ENCODE measurements at regions not wholly inside any gene's neighbourhood (a gene's known extent, or its start where the extent isn't known, plus 50 kb on each side); places are given as distances from the start of the nearest gene placed in this dataset.
"Not testable (repeated sequence)": the region's sequence is repeated elsewhere in the genome, so short reads cannot be mapped to it uniquely, and the experiment has no call there.

GRCh38 chr1:148386617-148387016 is 96.5 kb downstream of the PPIAL4G start:
- H3K27ac ChIP-seq = no peak overlapping the region
- intact Hi-C loops (cut with DNase I; ENCODE audit: low total_unique reads) = no loop called here
- no peak for DNase-seq (ENCODE audit: low spot score in 2 of 2)
- TF ChIP-seq POLR2AphosphoS5 (IDR thresholded peaks at IDR 0.05) (no peak), POLR2A (IDR thresholded peaks at IDR 0.05) (no peak), CTCF (IDR thresholded peaks at IDR 0.05) (no peak)
- no peaks in the 10 kb centered on the region for H3K9me3 ChIP-seq
- no peaks in the 10 kb centered on the region for H3K36me3 ChIP-seq
- no peaks in the 10 kb centered on the region for H3K4me1 ChIP-seq
- H3K4me3 ChIP-seq = no peak overlapping the region
- H3K27me3 ChIP-seq = no peaks in the 10 kb centered on the region

- H3K9me3 ChIP-seq; H3K27me3 ChIP-seq; H3K4me1 ChIP-seq; H3K36me3 ChIP-seq; intact Hi-C loops (cut with DNase I; ENCODE audit: low total_unique reads); H3K4me3 ChIP-seq; DNase-seq (ENCODE audit: low spot score in 2 of 2); H3K27ac ChIP-seq: not testable (repeated sequence)
Observed at GRCh38 chr1:148386031-148386398, 97.1 kb downstream of the PPIAL4G start.

- no peak overlapping the region for H3K27ac ChIP-seq
- H3K36me3 ChIP-seq = no peaks in the 10 kb centered on the region
- no peak overlapping the region for H3K4me3 ChIP-seq
- no peaks in the 10 kb centered on the region for H3K4me1 ChIP-seq
- DNase-seq (ENCODE audit: low spot score in 2 of 2) = no peak
- intact Hi-C loops (cut with DNase I; ENCODE audit: low total_unique reads) = no loop called here
- TF ChIP-seq POLR2A (IDR thresholded peaks at IDR 0.05) = no peak
- no peak for TF ChIP-seq POLR2AphosphoS5 (IDR thresholded peaks at IDR 0.05)
- no peak for TF ChIP-seq CTCF (IDR thresholded peaks at IDR 0.05)
- H3K9me3 ChIP-seq = no peaks in the 10 kb centered on the region
- H3K27me3 ChIP-seq = no peaks in the 10 kb centered on the region
Observed at GRCh38 chr1:148385371-148386030, 97.6 kb downstream of the PPIAL4G start.

- H3K27me3 ChIP-seq = no peaks in the 10 kb centered on the region
- H3K4me3 ChIP-seq = no peak overlapping the region
- H3K36me3 ChIP-seq = no peaks in the 10 kb centered on the region
- DNase-seq (ENCODE audit: low spot score in 2 of 2) = no peak
- no peaks in the 10 kb centered on the region for H3K9me3 ChIP-seq
- H3K27ac ChIP-seq = no peak overlapping the region
- H3K4me1 ChIP-seq = no peaks in the 10 kb centered on the region
- intact Hi-C loops (cut with DNase I; ENCODE audit: low total_unique reads) = no loop called here
- TF ChIP-seq POLR2AphosphoS5 (IDR thresholded peaks at IDR 0.05) = no peak
- TF ChIP-seq CTCF (IDR thresholded peaks at IDR 0.05) = no peak
- TF ChIP-seq POLR2A (IDR thresholded peaks at IDR 0.05) = no peak
Observed at GRCh38 chr1:148383966-148384365, 99.1 kb downstream of the PPIAL4G start.

- Histone ChIP-seq H3K36me3 (no peaks in the 10 kb centered on the region), H3K9me3 (no peaks in the 10 kb centered on the region), H3K4me1 (no peaks in the 10 kb centered on the region), H3K4me3 (no peak overlapping the region), H3K27ac (no peak overlapping the region), H3K27me3 (no peaks in the 10 kb centered on the region)
- TF ChIP-seq POLR2A (IDR thresholded peaks at IDR 0.05) (no peak), POLR2AphosphoS5 (IDR thresholded peaks at IDR 0.05) (no peak), CTCF (IDR thresholded peaks at IDR 0.05) (no peak)
- intact Hi-C loops (cut with DNase I; ENCODE audit: low total_unique reads) = no loop called here
- DNase-seq (ENCODE audit: low spot score in 2 of 2) = no peak
Observed at GRCh38 chr1:148379697-148380096, 103.4 kb downstream of the PPIAL4G start.

GRCh38 chr1:148379170-148379500 is 104.0 kb downstream of the PPIAL4G start:
- Histone ChIP-seq H3K4me3 (no peak overlapping the region), H3K27ac (no peak overlapping the region), H3K36me3 (no peaks in the 10 kb centered on the region), H3K9me3 (no peaks in the 10 kb centered on the region), H3K27me3 (no peaks in the 10 kb centered on the region), H3K4me1 (no peaks in the 10 kb centered on the region)
- TF ChIP-seq POLR2A (IDR thresholded peaks at IDR 0.05) = no peak
- no peak for TF ChIP-seq CTCF (IDR thresholded peaks at IDR 0.05)
- intact Hi-C loops (cut with DNase I; ENCODE audit: low total_unique reads) = no loop called here
- DNase-seq (ENCODE audit: low spot score in 2 of 2) = no peak

- H3K9me3 ChIP-seq; H3K27ac ChIP-seq; H3K4me3 ChIP-seq; H3K4me1 ChIP-seq; intact Hi-C loops (cut with DNase I; ENCODE audit: low total_unique reads); H3K36me3 ChIP-seq; H3K27me3 ChIP-seq; DNase-seq (ENCODE audit: low spot score in 2 of 2): not testable (repeated sequence)
Observed at GRCh38 chr1:148377992-148378391, 105.1 kb downstream of the PPIAL4G start.

- H3K36me3 ChIP-seq; H3K27me3 ChIP-seq; H3K27ac ChIP-seq; H3K4me1 ChIP-seq; intact Hi-C loops (cut with DNase I; ENCODE audit: low total_unique reads); DNase-seq (ENCODE audit: low spot score in 2 of 2); H3K4me3 ChIP-seq; H3K9me3 ChIP-seq: not testable (repeated sequence)
Observed at GRCh38 chr1:148377045-148377444, 106.1 kb downstream of the PPIAL4G start.

Data from breast epithelium (tissue), 4 donors.